HG03342 (cell line): ENCODE measurements at regions not wholly inside any gene's neighbourhood (a gene's known extent, or its start where the extent isn't known, plus 50 kb on each side); places are given as distances from the start of the nearest gene placed in this dataset.

ENCODE experiments used
- ATAC-seq: cut with Tn5 transposase; IDR thresholded peaks from one replicate; pipeline ENCODE4 v1.9.1; 2021; ENCODE audit warnings: mild to moderate bottlenecking, moderate library complexity; ENCODE audit not compliant: unreplicated experiment

DNA sequence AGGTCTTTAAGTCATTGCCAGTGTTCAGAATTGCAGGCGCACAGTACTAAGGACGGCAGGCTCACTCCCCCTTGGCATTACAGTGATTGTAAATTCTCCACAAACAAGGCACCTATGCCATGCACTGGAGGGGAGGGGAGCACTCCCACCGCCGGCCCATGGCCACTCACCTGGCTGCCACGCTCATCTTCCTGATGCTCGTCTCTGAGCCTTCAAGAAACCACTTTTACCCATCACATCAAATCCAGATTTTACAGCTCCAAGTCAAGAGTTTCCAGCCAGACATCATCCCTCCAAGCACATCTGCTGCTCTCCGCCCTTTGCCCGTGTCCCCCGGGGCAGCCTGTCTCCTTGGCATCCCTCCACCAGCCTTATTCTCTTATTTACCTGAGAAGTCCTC lies 350.2 kb upstream of the SHH start:
- no peak for ATAC-seq

GRCh38 chr7:156160811-156161210 lies 348.5 kb upstream of the SHH start:
- ATAC-seq, result no peak

DNA sequence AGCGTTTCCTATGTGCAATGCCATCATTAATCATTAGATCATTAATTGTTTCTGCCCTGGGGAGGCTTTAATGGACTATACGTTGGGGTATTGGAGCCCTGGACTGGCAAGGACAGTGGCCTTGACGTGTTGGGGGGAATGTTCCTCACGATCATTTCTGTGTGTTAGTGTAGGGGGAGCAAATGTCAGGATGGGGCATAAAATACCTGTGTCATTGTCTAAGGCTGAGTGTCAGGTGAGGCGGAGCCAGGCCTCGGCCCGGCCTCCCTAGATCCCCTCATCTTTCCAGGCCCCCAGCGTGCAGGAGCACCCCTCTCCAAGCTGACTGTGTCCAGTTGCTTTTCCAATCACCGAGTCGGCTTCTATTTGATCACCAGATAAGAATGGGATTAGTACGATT lies 346.4 kb upstream of the SHH start:
- no peak for ATAC-seq

DNA sequence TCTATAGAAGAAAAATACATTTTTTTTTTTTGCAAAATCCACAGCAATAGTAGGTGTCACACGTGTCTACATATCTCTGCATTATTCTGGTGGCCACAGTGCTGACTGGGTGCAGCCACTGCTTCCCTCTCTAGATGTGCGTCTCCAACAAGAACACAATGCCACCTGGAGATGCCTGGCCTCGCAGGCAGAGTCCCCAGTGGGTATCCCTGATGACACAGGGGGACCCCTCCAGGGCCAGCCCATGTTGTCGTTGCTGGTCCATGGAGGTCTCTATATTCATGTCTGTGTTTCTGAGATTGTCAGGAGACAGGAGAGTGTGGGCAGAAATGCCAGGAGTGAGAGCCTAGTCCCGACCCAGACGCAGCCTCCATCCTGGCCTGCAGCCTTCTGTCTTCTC lies 345.9 kb upstream of the SHH start:
- ATAC-seq, result no peak

DNA sequence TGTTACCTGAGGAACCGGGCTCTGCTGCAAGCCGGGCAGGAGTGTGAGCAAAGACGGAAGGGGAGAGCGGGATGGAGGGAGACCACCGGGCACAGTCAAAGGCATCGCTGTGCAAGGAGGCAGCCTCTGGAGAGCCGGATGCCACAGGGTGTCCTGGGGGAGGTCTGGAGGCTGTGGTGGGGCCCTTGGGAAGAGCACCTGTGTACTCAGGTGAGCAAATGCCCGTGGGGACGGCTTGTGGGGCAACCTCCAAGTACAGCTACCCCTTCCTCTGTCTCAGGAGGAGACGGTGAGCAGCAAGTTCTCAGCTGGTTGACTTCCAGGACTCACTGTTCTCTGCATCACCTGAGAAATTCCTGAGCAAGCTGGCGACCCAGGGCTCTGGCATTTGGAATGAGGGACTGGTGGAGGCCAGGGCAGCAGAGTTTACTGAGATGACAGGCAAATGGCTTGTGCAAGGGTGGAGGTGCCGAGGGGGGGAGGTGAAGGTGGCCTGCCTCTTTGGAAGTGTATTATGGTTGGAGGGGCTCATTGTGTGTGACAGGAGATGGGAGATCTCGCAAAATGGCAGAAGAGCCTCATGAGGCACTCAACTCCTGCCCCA lies 345.2 kb upstream of the SHH start:
- no peak for ATAC-seq

- no peak for ATAC-seq
Observed at GRCh38 chr7:156156734-156157408, 344.6 kb upstream of the SHH start.

- ATAC-seq, result no peak
Observed at GRCh38 chr7:156155988-156156733, 343.9 kb upstream of the SHH start.

GRCh38 chr7:156153590-156153989 lies 341.3 kb upstream of the SHH start:
- no peak for ATAC-seq

DNA sequence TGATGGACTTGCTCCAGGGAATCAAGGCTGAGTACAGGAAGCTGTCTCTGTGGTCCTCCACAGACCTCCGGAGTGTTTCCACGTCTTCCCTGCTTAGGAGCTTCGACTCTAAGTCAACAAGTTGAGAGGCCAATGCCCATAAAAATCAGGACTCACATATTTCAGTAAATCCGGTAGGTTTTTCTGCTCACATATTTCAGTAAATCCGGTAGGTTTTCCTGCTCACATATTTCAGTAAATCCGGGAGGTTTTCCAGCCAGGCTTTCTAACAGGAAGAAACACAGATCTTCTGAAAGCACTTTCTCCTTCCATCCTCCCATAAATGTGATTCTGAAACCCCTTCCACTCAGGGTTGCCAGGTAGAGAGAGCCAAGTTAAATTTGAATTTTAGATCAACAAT lies 340.1 kb upstream of the SHH start:
- ATAC-seq, result no peak

GRCh38 chr7:156151658-156152057 lies 339.4 kb upstream of the SHH start:
- ATAC-seq, result no peak

- ATAC-seq, result no peak
Observed at GRCh38 chr7:156151078-156151477, 338.8 kb upstream of the SHH start.

DNA sequence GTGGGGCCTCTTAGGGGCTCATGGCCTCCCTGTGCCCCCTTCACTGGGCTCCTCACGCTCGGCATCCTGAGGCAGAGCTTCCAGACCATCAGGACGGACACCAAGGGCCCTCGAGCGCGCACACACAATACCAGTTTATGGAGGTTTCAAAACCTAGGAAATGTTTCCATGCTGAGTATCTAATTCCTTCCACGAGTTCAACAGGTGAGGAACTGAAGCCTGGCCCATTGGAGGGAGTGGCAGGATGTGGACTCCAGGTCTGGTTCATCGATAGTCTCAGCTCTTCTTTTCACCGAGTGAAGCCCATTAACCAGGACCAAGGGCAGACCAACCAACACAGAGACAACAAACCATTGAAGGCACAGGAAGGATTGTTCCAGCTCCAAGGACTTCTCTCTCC lies 336.7 kb upstream of the SHH start:
- ATAC-seq, result no peak

- no peak for ATAC-seq
Observed at GRCh38 chr7:156148547-156148946, 336.3 kb upstream of the SHH start.

GRCh38 chr7:156147756-156148504 lies 335.7 kb upstream of the SHH start:
- no peak for ATAC-seq

DNA sequence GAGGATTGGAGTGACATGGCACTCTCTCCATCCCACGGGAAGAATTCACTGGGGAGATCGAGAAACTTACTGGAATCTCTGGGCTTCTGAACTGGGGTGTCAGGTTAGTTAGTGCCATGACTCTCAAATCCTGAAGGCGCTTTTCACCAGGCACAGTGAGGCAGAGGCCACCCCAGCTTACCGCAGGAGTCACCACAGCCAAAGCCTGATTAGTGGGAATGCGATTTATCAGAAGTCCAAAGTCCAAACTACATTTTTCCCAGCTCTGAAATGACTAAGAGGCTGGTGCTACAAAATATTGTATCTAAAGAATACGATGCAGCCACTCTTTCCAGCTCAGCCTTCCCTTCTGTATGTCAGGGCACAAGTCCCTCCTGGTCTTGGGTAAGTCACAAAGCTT lies 334.8 kb upstream of the SHH start:
- no peak for ATAC-seq

DNA sequence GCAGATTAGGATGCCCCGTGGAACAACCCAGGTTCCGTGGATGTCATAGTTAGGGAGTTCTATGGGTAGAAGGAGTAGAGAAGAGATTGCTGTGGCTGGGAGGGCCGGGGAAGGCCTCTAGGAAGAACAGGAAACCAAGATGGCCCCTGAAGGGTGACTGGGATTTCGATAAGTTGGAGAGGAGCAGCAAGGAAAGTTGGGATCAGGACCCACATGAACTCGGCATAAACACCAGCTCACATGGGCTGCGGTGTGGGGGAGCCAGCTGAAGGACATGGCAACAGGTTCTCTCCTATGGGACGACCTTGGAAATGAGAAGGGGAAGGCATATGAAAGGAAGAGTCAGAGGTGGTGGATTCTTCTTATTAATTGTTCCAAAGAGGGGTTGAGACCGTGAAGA lies 333.7 kb upstream of the SHH start:
- ATAC-seq, result no peak

GRCh38 chr7:156145184-156145583 lies 332.9 kb upstream of the SHH start:
- no peak for ATAC-seq

- ATAC-seq, result no peak
Observed at GRCh38 chr7:156143683-156144082, 331.4 kb upstream of the SHH start.

DNA sequence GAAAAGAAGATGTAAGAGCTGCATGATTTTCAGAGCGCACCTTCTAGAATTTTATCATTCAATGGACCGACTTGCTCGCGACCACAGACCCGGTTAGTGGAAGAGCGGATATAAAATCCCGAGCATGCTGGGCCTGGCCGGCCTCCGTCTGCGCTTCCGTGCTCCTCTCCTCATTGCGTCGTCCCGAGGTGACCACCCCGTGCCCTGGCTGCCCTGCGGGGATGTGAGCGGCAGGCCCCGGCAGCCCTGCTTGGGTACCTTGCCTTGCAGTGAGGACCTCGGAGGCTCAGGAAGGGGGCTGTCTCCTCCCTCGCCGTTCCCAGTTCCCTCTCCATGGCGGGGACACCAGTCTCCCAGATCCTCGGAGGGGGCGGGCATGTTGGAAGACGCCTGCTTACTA lies 330.9 kb upstream of the SHH start:
- ATAC-seq, result no peak

DNA sequence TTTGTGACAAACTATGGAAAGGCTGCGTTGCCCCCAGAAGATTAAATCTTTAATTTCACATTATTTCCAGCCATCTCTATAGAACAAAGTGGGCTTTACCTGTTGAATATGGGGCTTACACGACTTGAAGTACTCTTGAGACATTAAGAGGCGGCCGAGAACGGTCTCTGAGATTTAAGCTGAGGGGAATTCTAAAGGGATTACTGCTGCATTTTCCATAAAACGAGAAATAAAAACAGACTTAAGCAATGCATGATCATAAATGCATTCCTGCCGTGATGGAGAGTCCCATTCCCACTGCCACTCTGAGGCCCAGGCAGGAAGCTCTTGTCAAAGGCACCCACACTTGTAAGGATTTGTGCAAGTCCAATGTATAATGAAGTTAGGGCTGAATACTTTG lies 329.7 kb upstream of the SHH start:
- no peak for ATAC-seq

DNA sequence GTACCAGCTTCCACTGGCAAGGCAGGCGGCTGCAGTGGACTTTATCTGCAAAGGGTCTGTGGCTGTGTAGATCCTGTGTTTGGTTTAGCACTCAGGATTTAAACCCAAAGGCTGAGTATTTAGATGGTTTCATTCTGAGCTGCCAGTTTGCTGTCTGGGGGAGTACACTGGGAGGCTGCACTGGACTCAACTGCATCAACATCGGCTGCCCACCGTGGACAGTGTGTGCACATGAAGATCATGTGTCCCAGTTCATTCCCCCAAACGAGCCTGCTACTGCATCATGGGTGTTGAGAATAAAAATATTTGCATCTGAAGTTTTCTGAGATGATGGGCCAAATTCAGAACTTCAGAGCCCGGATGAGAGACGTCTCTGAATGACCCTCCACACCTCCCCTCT lies 328.6 kb upstream of the SHH start:
- no peak for ATAC-seq

GRCh38 chr7:156140447-156140846 lies 328.2 kb upstream of the SHH start:
- ATAC-seq, result no peak
